Activated naive CD4-positive, alpha-beta T cell treated with anti-CD3 and anti-CD28 coated beads, Interleukin-2, amount 10 ng/mL, durations not matched to agents 7 days and 5 days (primary cell): ENCODE measurements at regions not wholly inside any gene's neighbourhood (a gene's known extent, or its start where the extent isn't known, plus 50 kb on each side); places are given as distances from the start of the nearest gene placed in this dataset.

ENCODE experiments used
- CTCF ChIA-PET: fragments of 350-600 bp; sonication (Branson Sonifier 250); formaldehyde crosslinking; loops from one replicate; lab custom pipeline; 2021; ENCODE audit warnings: antibody characterized with exemption; lab: Charles Lee
- DNase-seq: peaks from one replicate; pipeline ENCODE4 v3.0.0-alpha.2; 2020
- H3K27ac Mint-ChIP-seq: one replicate; pipeline ENCODE4 v1.8.0; 2021; ENCODE audit warnings: mild to moderate bottlenecking, moderate library complexity, mixed read lengths
- H3K27me3 Mint-ChIP-seq: one replicate; pipeline ENCODE4 v1.8.0; 2021; ENCODE audit warnings: mild to moderate bottlenecking, mixed read lengths
- H3K36me3 Mint-ChIP-seq: one replicate; pipeline ENCODE4 v1.8.0; 2021; ENCODE audit warnings: mixed read lengths
- H3K4me1 Mint-ChIP-seq: one replicate; pipeline ENCODE4 v1.8.0; 2021; ENCODE audit warnings: mixed read lengths
- H3K4me3 Mint-ChIP-seq: one replicate; pipeline ENCODE4 v1.8.0; 2021; ENCODE audit warnings: mild to moderate bottlenecking, moderate library complexity, mixed read lengths
- H3K9me3 Mint-ChIP-seq: one replicate; pipeline ENCODE4 v1.8.0; 2021; ENCODE audit warnings: mixed read lengths

- no peak overlapping the region for H3K27ac Mint-ChIP-seq
- peaks cover 10% of the 10 kb centered on the region for H3K27me3 Mint-ChIP-seq
Observed at GRCh38 chr1:29645586-29645985, 409.3 kb downstream of the PTPRU start.

GRCh38 chr1:29644812-29645211 lies 408.5 kb downstream of the PTPRU start:
- CTCF ChIA-PET, result no interaction called here
- Mint-ChIP-seq H3K36me3 (no peaks in the 10 kb centered on the region), H3K4me3 (no peak overlapping the region), H3K4me1 (no peaks in the 10 kb centered on the region), H3K27ac (no peak overlapping the region), H3K27me3 (peaks cover 10% of the 10 kb centered on the region), H3K9me3 (no peaks in the 10 kb centered on the region)
- DNase-seq, result no peak

More at GRCh38 chr1:29645586-29645985, 409.3 kb downstream of the PTPRU start:
- H3K4me3 Mint-ChIP-seq, result no peak overlapping the region
- no peak for DNase-seq
- no peaks in the 10 kb centered on the region for H3K9me3 Mint-ChIP-seq
- H3K4me1 Mint-ChIP-seq, result no peaks in the 10 kb centered on the region
- CTCF ChIA-PET, result no interaction called here
- H3K36me3 Mint-ChIP-seq, result no peaks in the 10 kb centered on the region

- H3K9me3 Mint-ChIP-seq, result no peaks in the 10 kb centered on the region
- H3K27ac Mint-ChIP-seq, result no peak overlapping the region
- DNase-seq, result no peak
- no peak overlapping the region for H3K4me3 Mint-ChIP-seq
- H3K36me3 Mint-ChIP-seq, result no peaks in the 10 kb centered on the region
- H3K4me1 Mint-ChIP-seq, result no peaks in the 10 kb centered on the region
- H3K27me3 Mint-ChIP-seq, result peaks cover 10% of the 10 kb centered on the region
- CTCF ChIA-PET, result no interaction called here
Observed at GRCh38 chr1:29643838-29644440, 407.6 kb downstream of the PTPRU start.

GRCh38 chr1:29643281-29643680 lies 407.0 kb downstream of the PTPRU start:
- DNase-seq, result no peak
- H3K36me3 Mint-ChIP-seq, result no peaks in the 10 kb centered on the region
- H3K27ac Mint-ChIP-seq, result no peak overlapping the region
- CTCF ChIA-PET, result no interaction called here
- H3K27me3 Mint-ChIP-seq, result peaks cover 10% of the 10 kb centered on the region
- H3K9me3 Mint-ChIP-seq, result no peaks in the 10 kb centered on the region
- no peak overlapping the region for H3K4me3 Mint-ChIP-seq
- no peaks in the 10 kb centered on the region for H3K4me1 Mint-ChIP-seq

GRCh38 chr1:29642519-29642918 lies 406.2 kb downstream of the PTPRU start:
- Mint-ChIP-seq H3K4me1 (no peaks in the 10 kb centered on the region), H3K36me3 (no peaks in the 10 kb centered on the region), H3K27ac (no peak overlapping the region), H3K9me3 (no peaks in the 10 kb centered on the region), H3K4me3 (no peak overlapping the region), H3K27me3 (peaks cover 6% of the 10 kb centered on the region)
- CTCF ChIA-PET, result no interaction called here
- DNase-seq, result no peak

- Mint-ChIP-seq H3K4me1 (no peaks in the 10 kb centered on the region), H3K27ac (no peak overlapping the region)
- no peak for DNase-seq
Observed at GRCh38 chr1:29641921-29642320, 405.6 kb downstream of the PTPRU start.

GRCh38 chr1:29640428-29640785 lies 404.1 kb downstream of the PTPRU start:
- Mint-ChIP-seq H3K36me3 (no peaks in the 10 kb centered on the region), H3K27me3 (peaks cover 10% of the 10 kb centered on the region), H3K4me1 (no peaks in the 10 kb centered on the region), H3K9me3 (no peaks in the 10 kb centered on the region), H3K4me3 (no peak overlapping the region), H3K27ac (no peak overlapping the region)
- CTCF ChIA-PET, result no interaction called here
- DNase-seq, result no peak

More at GRCh38 chr1:29641921-29642320, 405.6 kb downstream of the PTPRU start:
- peaks cover 6% of the 10 kb centered on the region for H3K27me3 Mint-ChIP-seq
- H3K9me3 Mint-ChIP-seq, result no peaks in the 10 kb centered on the region
- H3K36me3 Mint-ChIP-seq, result no peaks in the 10 kb centered on the region
- no peak overlapping the region for H3K4me3 Mint-ChIP-seq
- CTCF ChIA-PET, result no interaction called here

GRCh38 chr1:29639741-29640427 lies 403.6 kb downstream of the PTPRU start:
- no peaks in the 10 kb centered on the region for H3K36me3 Mint-ChIP-seq
- no peak overlapping the region for H3K27ac Mint-ChIP-seq
- H3K9me3 Mint-ChIP-seq, result no peaks in the 10 kb centered on the region
- peaks cover 5% of the 10 kb centered on the region for H3K27me3 Mint-ChIP-seq
- no peak for DNase-seq
- H3K4me1 Mint-ChIP-seq, result no peaks in the 10 kb centered on the region
- CTCF ChIA-PET, result no interaction called here
- no peak overlapping the region for H3K4me3 Mint-ChIP-seq

- H3K9me3 Mint-ChIP-seq, result no peaks in the 10 kb centered on the region
- H3K4me3 Mint-ChIP-seq, result no peak overlapping the region
- DNase-seq, result no peak
Observed at GRCh38 chr1:29639156-29639736, 402.9 kb downstream of the PTPRU start.

GRCh38 chr1:29638281-29638680 lies 402.0 kb downstream of the PTPRU start:
- Mint-ChIP-seq H3K9me3 (no peaks in the 10 kb centered on the region), H3K36me3 (no peaks in the 10 kb centered on the region), H3K27me3 (peaks cover 5% of the 10 kb centered on the region), H3K4me1 (no peaks in the 10 kb centered on the region), H3K4me3 (no peak overlapping the region), H3K27ac (no peak overlapping the region)
- CTCF ChIA-PET, result no interaction called here
- no peak for DNase-seq

More at GRCh38 chr1:29639156-29639736, 402.9 kb downstream of the PTPRU start:
- CTCF ChIA-PET, result no interaction called here
- Mint-ChIP-seq H3K36me3 (no peaks in the 10 kb centered on the region), H3K4me1 (no peaks in the 10 kb centered on the region), H3K27me3 (peaks cover 5% of the 10 kb centered on the region), H3K27ac (no peak overlapping the region)

- Mint-ChIP-seq H3K36me3 (no peaks in the 10 kb centered on the region), H3K27me3 (peaks cover 5% of the 10 kb centered on the region), H3K4me1 (no peaks in the 10 kb centered on the region), H3K9me3 (no peaks in the 10 kb centered on the region), H3K27ac (no peak overlapping the region), H3K4me3 (no peak overlapping the region)
- CTCF ChIA-PET, result no interaction called here
- DNase-seq, result no peak
Observed at GRCh38 chr1:29636936-29637335, 400.6 kb downstream of the PTPRU start.

- Mint-ChIP-seq H3K36me3 (no peaks in the 10 kb centered on the region), H3K9me3 (no peaks in the 10 kb centered on the region), H3K27me3 (peaks cover 5% of the 10 kb centered on the region), H3K4me3 (no peak overlapping the region), H3K27ac (no peak overlapping the region), H3K4me1 (no peaks in the 10 kb centered on the region)
- CTCF ChIA-PET, result interaction anchor here (0.6 kb wide), 1 partner anchor 767 kb away, joined by 3 read pairs; no protein-coding TSS in a partner anchor
- no peak for DNase-seq
Observed at GRCh38 chr1:29635501-29636263, 399.4 kb downstream of the PTPRU start.

GRCh38 chr1:29634746-29635335 lies 398.5 kb downstream of the PTPRU start:
- Mint-ChIP-seq H3K9me3 (no peaks in the 10 kb centered on the region), H3K36me3 (no peaks in the 10 kb centered on the region), H3K27me3 (peaks cover 5% of the 10 kb centered on the region), H3K4me3 (no peak overlapping the region), H3K27ac (no peak overlapping the region), H3K4me1 (no peaks in the 10 kb centered on the region)
- no peak for DNase-seq
- CTCF ChIA-PET, result no interaction called here

- CTCF ChIA-PET, result no interaction called here
- Mint-ChIP-seq H3K27me3 (peaks cover 5% of the 10 kb centered on the region), H3K9me3 (no peaks in the 10 kb centered on the region), H3K36me3 (no peaks in the 10 kb centered on the region), H3K4me1 (no peaks in the 10 kb centered on the region), H3K4me3 (no peak overlapping the region), H3K27ac (no peak overlapping the region)
- DNase-seq, result no peak
Observed at GRCh38 chr1:29634324-29634723, 398.0 kb downstream of the PTPRU start.
